Nephron (organoid): ENCODE measurements at regions not wholly inside any gene's neighbourhood (a gene's known extent, or its start where the extent isn't known, plus 50 kb on each side); places are given as distances from the start of the nearest gene placed in this dataset.

Experiments used
- H3K27ac Mint-ChIP-seq, 3 experiments: 2 replicates each; pipeline ENCODE4 v1.8.0; 2020; ENCODE audit warnings: mixed read lengths in 3 of 3, mild to moderate bottlenecking in 2 of 3, moderate library complexity in 1 of 3
- H3K27me3 Mint-ChIP-seq: 2 replicates; pipeline ENCODE4 v1.8.0; 2021; ENCODE audit warnings: low read depth, mild to moderate bottlenecking, moderate library complexity, mixed read lengths
- H3K36me3 Mint-ChIP-seq: 2 replicates; pipeline ENCODE4 v1.8.0; 2020; ENCODE audit warnings: low read depth, mixed read lengths
- H3K4me1 Mint-ChIP-seq: 2 replicates; pipeline ENCODE4 v1.8.0; 2020; ENCODE audit warnings: mixed read lengths
- H3K4me3 Mint-ChIP-seq, 3 experiments: 2 replicates each; pipeline ENCODE4 v1.8.0; 2020; ENCODE audit warnings: mild to moderate bottlenecking in 3 of 3, mixed read lengths in 3 of 3, moderate library complexity in 2 of 3
- H3K9me3 Mint-ChIP-seq: 2 replicates; pipeline ENCODE4 v1.8.0; 2020; ENCODE audit warnings: mixed read lengths
- TF ChIP-seq, protein P1 (sequence below), 3 experiments: fragments of 200-600 bp; sonication (generic); IDR thresholded peaks; one replicate each; pipeline ENCODE4 v1.5.0; 2021; ENCODE audit warnings: antibody characterized with exemption in 3 of 3; ENCODE audit not compliant: unreplicated experiment in 3 of 3

DNA sequence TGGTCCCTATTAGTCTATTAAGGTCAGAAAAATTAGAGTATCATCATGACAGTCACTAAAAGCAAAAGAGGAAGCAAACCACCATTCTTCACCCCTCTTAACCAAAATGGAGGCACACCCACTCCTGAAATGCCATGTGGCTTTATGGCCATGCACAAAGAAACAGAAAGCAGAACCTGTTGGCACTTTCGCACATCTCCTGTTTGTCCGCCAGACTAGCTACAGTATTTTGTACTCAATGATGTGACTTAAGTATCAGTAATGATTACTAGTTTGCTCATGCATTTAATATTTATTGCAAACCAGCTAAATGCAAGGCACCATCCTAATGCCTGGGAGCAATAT is 70.2 kb upstream of the GNAO1 start:
- peaks cover 22% of the 10 kb centered on the region for H3K4me1 Mint-ChIP-seq

GRCh38 chr16:56120447-56121155 is 70.7 kb upstream of the GNAO1 start:
- Mint-ChIP-seq H3K4me3 (no peak overlapping the region), H3K4me1 (peaks cover 24% of the 10 kb centered on the region), H3K36me3 (no peaks in the 10 kb centered on the region), H3K27ac (peak overlapping the region in 1 of 3 experiments; percentile 12), H3K9me3 (no peaks in the 10 kb centered on the region), H3K27me3 (peaks cover 4% of the 10 kb centered on the region)
- TF ChIP-seq, protein P1, sequence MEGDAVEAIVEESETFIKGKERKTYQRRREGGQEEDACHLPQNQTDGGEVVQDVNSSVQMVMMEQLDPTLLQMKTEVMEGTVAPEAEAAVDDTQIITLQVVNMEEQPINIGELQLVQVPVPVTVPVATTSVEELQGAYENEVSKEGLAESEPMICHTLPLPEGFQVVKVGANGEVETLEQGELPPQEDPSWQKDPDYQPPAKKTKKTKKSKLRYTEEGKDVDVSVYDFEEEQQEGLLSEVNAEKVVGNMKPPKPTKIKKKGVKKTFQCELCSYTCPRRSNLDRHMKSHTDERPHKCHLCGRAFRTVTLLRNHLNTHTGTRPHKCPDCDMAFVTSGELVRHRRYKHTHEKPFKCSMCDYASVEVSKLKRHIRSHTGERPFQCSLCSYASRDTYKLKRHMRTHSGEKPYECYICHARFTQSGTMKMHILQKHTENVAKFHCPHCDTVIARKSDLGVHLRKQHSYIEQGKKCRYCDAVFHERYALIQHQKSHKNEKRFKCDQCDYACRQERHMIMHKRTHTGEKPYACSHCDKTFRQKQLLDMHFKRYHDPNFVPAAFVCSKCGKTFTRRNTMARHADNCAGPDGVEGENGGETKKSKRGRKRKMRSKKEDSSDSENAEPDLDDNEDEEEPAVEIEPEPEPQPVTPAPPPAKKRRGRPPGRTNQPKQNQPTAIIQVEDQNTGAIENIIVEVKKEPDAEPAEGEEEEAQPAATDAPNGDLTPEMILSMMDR (IDR thresholded peaks at IDR 0.05; ENCODE audit: unreplicated experiment in 3 of 3) = no peak

More for the DNA sequence above, 70.2 kb upstream of the GNAO1 start:
- no peaks in the 10 kb centered on the region for H3K9me3 Mint-ChIP-seq
- H3K27me3 Mint-ChIP-seq = peaks cover 4% of the 10 kb centered on the region
- H3K36me3 Mint-ChIP-seq = no peaks in the 10 kb centered on the region
- TF ChIP-seq, protein P1 (IDR thresholded peaks at IDR 0.05; ENCODE audit: unreplicated experiment in 3 of 3) = no peak
- H3K4me3 Mint-ChIP-seq = no peak overlapping the region
- no peak overlapping the region for H3K27ac Mint-ChIP-seq

DNA sequence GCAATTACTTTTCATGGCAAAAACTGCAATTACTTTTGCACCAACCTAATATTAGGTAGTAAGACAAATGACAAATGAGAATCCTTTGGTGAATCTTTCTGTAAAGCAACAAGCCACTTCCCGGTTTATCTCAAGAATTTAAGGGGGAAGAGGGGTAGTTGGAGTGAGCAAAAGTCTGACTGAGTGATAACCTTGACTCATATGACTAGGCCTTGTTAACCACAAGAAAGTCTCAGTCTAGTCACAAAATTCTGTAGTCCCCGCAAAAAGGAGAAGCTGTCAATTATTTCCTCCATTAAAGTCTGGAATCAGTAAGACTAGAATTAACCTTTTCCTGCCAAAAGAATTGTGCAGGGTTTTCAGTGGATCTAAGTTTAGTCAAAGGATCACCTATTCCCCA is 72.2 kb upstream of the GNAO1 start:
- no peaks in the 10 kb centered on the region for H3K9me3 Mint-ChIP-seq
- H3K36me3 Mint-ChIP-seq = no peaks in the 10 kb centered on the region
- TF ChIP-seq, protein P1 (IDR thresholded peaks at IDR 0.05; ENCODE audit: unreplicated experiment in 3 of 3) = no peak
- H3K27me3 Mint-ChIP-seq = peaks cover 4% of the 10 kb centered on the region
- no peak overlapping the region for H3K4me3 Mint-ChIP-seq
- H3K27ac Mint-ChIP-seq = no peak overlapping the region
- peaks cover 14% of the 10 kb centered on the region for H3K4me1 Mint-ChIP-seq

- Mint-ChIP-seq H3K4me3 (no peak overlapping the region), H3K27me3 (no peaks in the 10 kb centered on the region), H3K36me3 (no peaks in the 10 kb centered on the region), H3K27ac (peak overlapping the region in 1 of 3 experiments; percentile 11), H3K4me1 (peaks cover 24% of the 10 kb centered on the region), H3K9me3 (no peaks in the 10 kb centered on the region)
- TF ChIP-seq, protein P1 (IDR thresholded peaks at IDR 0.05; ENCODE audit: unreplicated experiment in 3 of 3) = no peak
Measured at GRCh38 chr16:56116577-56116964, 74.7 kb upstream of the GNAO1 start.

- TF ChIP-seq, protein P1 (IDR thresholded peaks at IDR 0.05; ENCODE audit: unreplicated experiment in 3 of 3) = no peak
- H3K27ac Mint-ChIP-seq = peak overlapping the region in 2 of 3 experiments; percentile 11 to 34
- H3K27me3 Mint-ChIP-seq = no peaks in the 10 kb centered on the region
- H3K4me3 Mint-ChIP-seq = no peak overlapping the region
- H3K4me1 Mint-ChIP-seq = peaks cover 24% of the 10 kb centered on the region
- H3K9me3 Mint-ChIP-seq = no peaks in the 10 kb centered on the region
- H3K36me3 Mint-ChIP-seq = no peaks in the 10 kb centered on the region
Measured at GRCh38 chr16:56115817-56116576, 75.3 kb upstream of the GNAO1 start.
